ENCODE measurements at regions not wholly inside any gene's neighbourhood (a gene's known extent, or its start where the extent isn't known, plus 50 kb on each side); places are given as distances from the start of the nearest gene placed in this dataset.

- TF ChIP-seq, protein P1, sequence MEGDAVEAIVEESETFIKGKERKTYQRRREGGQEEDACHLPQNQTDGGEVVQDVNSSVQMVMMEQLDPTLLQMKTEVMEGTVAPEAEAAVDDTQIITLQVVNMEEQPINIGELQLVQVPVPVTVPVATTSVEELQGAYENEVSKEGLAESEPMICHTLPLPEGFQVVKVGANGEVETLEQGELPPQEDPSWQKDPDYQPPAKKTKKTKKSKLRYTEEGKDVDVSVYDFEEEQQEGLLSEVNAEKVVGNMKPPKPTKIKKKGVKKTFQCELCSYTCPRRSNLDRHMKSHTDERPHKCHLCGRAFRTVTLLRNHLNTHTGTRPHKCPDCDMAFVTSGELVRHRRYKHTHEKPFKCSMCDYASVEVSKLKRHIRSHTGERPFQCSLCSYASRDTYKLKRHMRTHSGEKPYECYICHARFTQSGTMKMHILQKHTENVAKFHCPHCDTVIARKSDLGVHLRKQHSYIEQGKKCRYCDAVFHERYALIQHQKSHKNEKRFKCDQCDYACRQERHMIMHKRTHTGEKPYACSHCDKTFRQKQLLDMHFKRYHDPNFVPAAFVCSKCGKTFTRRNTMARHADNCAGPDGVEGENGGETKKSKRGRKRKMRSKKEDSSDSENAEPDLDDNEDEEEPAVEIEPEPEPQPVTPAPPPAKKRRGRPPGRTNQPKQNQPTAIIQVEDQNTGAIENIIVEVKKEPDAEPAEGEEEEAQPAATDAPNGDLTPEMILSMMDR (conservative IDR thresholded peaks at IDR 0.05; ENCODE audit: low read length): no peak
- TF ChIP-seq EZH2phosphoT487 (IDR thresholded peaks at IDR 0.05; ENCODE audit: borderline replicate concordance): no peak
Observed at GRCh38 chr13:22647156-22647850, 533.5 kb upstream of the SGCG start.
